ENCODE measurements at regions not wholly inside any gene's neighbourhood (a gene's known extent, or its start where the extent isn't known, plus 50 kb on each side); places are given as distances from the start of the nearest gene placed in this dataset.

- TF ChIP-seq REST (IDR thresholded peaks at IDR 0.05; ENCODE audit: insufficient replicate concordance, low read depth): no peak
- no peak for TF ChIP-seq POLR2AphosphoS5 (IDR thresholded peaks at IDR 0.05; ENCODE audit: low read depth)
Measured at GRCh38 chr16:63230421-63231040, 1194.3 kb upstream of the CDH8 start.

Data from HL-60 (cell line).